HCT116 (cell line): ENCODE measurements at regions not wholly inside any gene's neighbourhood (a gene's known extent, or its start where the extent isn't known, plus 50 kb on each side); places are given as distances from the start of the nearest gene placed in this dataset.

Source experiments
- CEBPB ChIP-seq: IDR thresholded peaks from 2 replicates; pipeline ENCODE4 v1.6.1; 2012; ENCODE audit warnings: low read depth
- CTCF ChIP-seq, 3 experiments: fragments of 200-600 bp in 1 of 3; sonication (generic) in 1 of 3; IDR thresholded peaks in 2 of 3; conservative IDR thresholded peaks in 1 of 3; 2 replicates each; pipeline ENCODE4 v1.5.1; 2012 to 2017; ENCODE audit warnings: low read depth in 2 of 3, low read length in 2 of 3, antibody characterized with exemption in 1 of 3, borderline replicate concordance in 1 of 3, control low read depth in 1 of 3, mild to moderate bottlenecking in 1 of 3, mixed read lengths in 1 of 3, mixed run types in 1 of 3, moderate library complexity in 1 of 3; ENCODE audit not compliant: insufficient read depth in 1 of 3
- EZH2 ChIP-seq: fragments of 200-600 bp; sonication (generic); IDR thresholded peaks from 2 replicates; pipeline ENCODE4 v1.6.1; 2017; ENCODE audit warnings: antibody characterized with exemption, mixed run types
- MAX ChIP-seq: IDR thresholded peaks from 2 replicates; pipeline ENCODE4 v1.6.1; 2012
- POLR2A ChIP-seq: IDR thresholded peaks from 2 replicates; pipeline ENCODE4 v1.7.0; 2011; ENCODE audit warnings: borderline replicate concordance; ENCODE audit not compliant: insufficient read depth, insufficient read length; ENCODE audit errors: extremely low read depth
- REST ChIP-seq: IDR thresholded peaks from 2 replicates; pipeline ENCODE4 v1.6.1; 2012; ENCODE audit warnings: low read depth
- TCF7L2 ChIP-seq: IDR thresholded peaks from 2 replicates; pipeline ENCODE4 v1.7.0; 2011; ENCODE audit warnings: borderline replicate concordance, inconsistent platforms; ENCODE audit not compliant: insufficient read depth, insufficient read length; ENCODE audit errors: extremely low read depth
- YY1 ChIP-seq: IDR thresholded peaks from 2 replicates; pipeline ENCODE4 v1.6.1; 2011; ENCODE audit warnings: low read length, low read depth, moderate library complexity, mild to moderate bottlenecking; ENCODE audit not compliant: insufficient replicate concordance; ENCODE audit errors: extremely low read depth
- ZNF274 ChIP-seq: fragments of 200-500 bp; sonication (Bioruptor generic); IDR thresholded peaks from 2 replicates; pipeline ENCODE4 v1.6.1; 2014; ENCODE audit warnings: mild to moderate bottlenecking, low read depth, low read length, inconsistent platforms

GRCh38 chr2:20561637-20562454 lies 89.1 kb downstream of the HS1BP3 start:
- no peak for TF ChIP-seq YY1
- no peak for TF ChIP-seq POLR2A
- TF ChIP-seq EZH2 = no peak
- TF ChIP-seq CEBPB = no peak
- no peak for TF ChIP-seq CTCF (IDR thresholded peaks at IDR 0.05 in 2 of 3, conservative IDR thresholded peaks at IDR 0.05 in 1 of 3; ENCODE audit: borderline replicate concordance in 1 of 3, insufficient read depth in 1 of 3, low read depth in 2 of 3, low read length in 2 of 3)
- TF ChIP-seq ZNF274 = no peak
- no peak for TF ChIP-seq REST
- TF ChIP-seq TCF7L2 = no peak
- TF ChIP-seq MAX = no peak
